ENCODE measurements at regions not wholly inside any gene's neighbourhood (a gene's known extent, or its start where the extent isn't known, plus 50 kb on each side); places are given as distances from the start of the nearest gene placed in this dataset.

DNA sequence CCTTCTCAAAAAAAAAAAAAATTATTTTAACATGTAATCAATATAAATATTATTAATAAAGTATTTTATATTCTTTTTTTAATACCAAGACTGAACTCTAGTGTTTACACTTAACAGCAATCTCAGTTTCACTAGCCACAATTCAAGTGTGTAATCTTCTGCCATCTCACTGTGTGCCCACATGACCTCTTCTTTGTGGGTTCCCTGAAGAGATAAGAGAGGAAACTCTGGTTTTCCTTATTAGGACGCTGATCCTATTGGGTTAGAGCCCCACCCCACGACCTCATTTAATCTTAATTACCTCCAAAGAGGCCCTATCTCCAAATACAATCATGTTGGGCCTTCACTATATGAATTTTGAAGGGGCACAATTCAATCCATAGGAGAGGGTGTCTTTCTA, 177.6 kb downstream of the STK31 start:
- H3K79me2 ChIP-seq (ENCODE audit: low read length): no peaks in the 10 kb centered on the region
- H4K20me1 ChIP-seq (ENCODE audit: insufficient read depth, low read depth, low read length): no peaks in the 10 kb centered on the region
- no peaks in the 10 kb centered on the region for H3K27me3 ChIP-seq (ENCODE audit: low read length)

DNA sequence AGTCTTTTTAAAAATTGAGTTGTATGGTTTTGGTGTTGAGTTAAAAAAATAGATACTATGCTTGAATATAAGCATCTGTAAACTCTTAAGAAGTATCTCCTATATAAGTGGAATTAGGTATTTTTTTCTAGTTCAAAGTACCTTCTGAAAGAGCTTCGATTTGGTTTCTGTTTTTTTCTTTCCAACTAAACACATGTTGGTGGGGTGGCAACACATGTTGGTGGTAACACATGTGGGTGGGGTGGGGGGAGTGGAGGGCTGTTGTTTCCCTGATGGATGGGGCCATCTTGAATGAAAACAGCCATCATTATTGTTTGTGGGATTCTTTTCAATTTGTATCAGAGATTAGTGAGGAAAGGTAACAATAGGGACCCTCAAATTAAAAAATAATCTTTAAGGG, 178.9 kb downstream of the STK31 start:
- no peaks in the 10 kb centered on the region for H3K4me1 ChIP-seq (ENCODE audit: low read length)
- H3K79me2 ChIP-seq (ENCODE audit: low read length): no peaks in the 10 kb centered on the region
- H3K9me2 ChIP-seq (replicated peaks; ENCODE audit: insufficient read depth, low read length): no peaks in the 10 kb centered on the region
- no peak overlapping the region for H2AFZ ChIP-seq (ENCODE audit: low read length)
- no peak overlapping the region for H3K4me3 ChIP-seq (ENCODE audit: low read length)
- no peaks in the 10 kb centered on the region for H3K9me3 ChIP-seq (ENCODE audit: low read length)
- DNase-seq: no peak
- H3K27me3 ChIP-seq (ENCODE audit: low read length): no peaks in the 10 kb centered on the region
- H3K9ac ChIP-seq (ENCODE audit: low read length): no peak overlapping the region
- no peaks in the 10 kb centered on the region for H3K36me3 ChIP-seq (ENCODE audit: insufficient read depth, low read length)
- H4K20me1 ChIP-seq (ENCODE audit: insufficient read depth, low read depth, low read length): no peaks in the 10 kb centered on the region
- H3K4me2 ChIP-seq (ENCODE audit: low read depth, low read length, poor library complexity, severe bottlenecking): no peak overlapping the region
- H3K27ac ChIP-seq (ENCODE audit: low read length): no peak overlapping the region

More for the DNA sequence above, 177.6 kb downstream of the STK31 start:
- Histone ChIP-seq H3K4me2 (ENCODE audit: low read depth, low read length, poor library complexity, severe bottlenecking) (no peak overlapping the region), H2AFZ (ENCODE audit: low read length) (no peak overlapping the region), H3K36me3 (ENCODE audit: insufficient read depth, low read length) (no peaks in the 10 kb centered on the region), H3K4me1 (ENCODE audit: low read length) (no peaks in the 10 kb centered on the region), H3K4me3 (ENCODE audit: low read length) (no peak overlapping the region), H3K9me2 (replicated peaks; ENCODE audit: insufficient read depth, low read length) (no peaks in the 10 kb centered on the region), H3K27ac (ENCODE audit: low read length) (no peak overlapping the region), H3K9me3 (ENCODE audit: low read length) (no peaks in the 10 kb centered on the region), H3K9ac (ENCODE audit: low read length) (no peak overlapping the region)
- no peak for DNase-seq

- H3K4me3 ChIP-seq (ENCODE audit: low read length): no peak overlapping the region
- DNase-seq: no peak
- H3K79me2 ChIP-seq (ENCODE audit: low read length): no peaks in the 10 kb centered on the region
- H3K9me3 ChIP-seq (ENCODE audit: low read length): no peaks in the 10 kb centered on the region
- no peaks in the 10 kb centered on the region for H3K4me1 ChIP-seq (ENCODE audit: low read length)
- H3K27ac ChIP-seq (ENCODE audit: low read length): no peak overlapping the region
- no peaks in the 10 kb centered on the region for H3K36me3 ChIP-seq (ENCODE audit: insufficient read depth, low read length)
- no peak overlapping the region for H2AFZ ChIP-seq (ENCODE audit: low read length)
- no peak overlapping the region for H3K4me2 ChIP-seq (ENCODE audit: low read depth, low read length, poor library complexity, severe bottlenecking)
- no peaks in the 10 kb centered on the region for H3K27me3 ChIP-seq (ENCODE audit: low read length)
- H3K9ac ChIP-seq (ENCODE audit: low read length): no peak overlapping the region
- H4K20me1 ChIP-seq (ENCODE audit: insufficient read depth, low read depth, low read length): no peaks in the 10 kb centered on the region
- no peaks in the 10 kb centered on the region for H3K9me2 ChIP-seq (replicated peaks; ENCODE audit: insufficient read depth, low read length)
Measured at GRCh38 chr7:23889566-23889965, 179.5 kb downstream of the STK31 start.

GRCh38 chr7:23892019-23892418, 182.0 kb downstream of the STK31 start:
- Histone ChIP-seq H3K36me3 (ENCODE audit: insufficient read depth, low read length) (no peaks in the 10 kb centered on the region), H4K20me1 (ENCODE audit: insufficient read depth, low read depth, low read length) (no peaks in the 10 kb centered on the region), H3K4me2 (ENCODE audit: low read depth, low read length, poor library complexity, severe bottlenecking) (no peak overlapping the region), H3K9me3 (ENCODE audit: low read length) (no peaks in the 10 kb centered on the region), H3K27ac (ENCODE audit: low read length) (no peak overlapping the region), H3K9me2 (replicated peaks; ENCODE audit: insufficient read depth, low read length) (no peaks in the 10 kb centered on the region), H3K4me1 (ENCODE audit: low read length) (no peaks in the 10 kb centered on the region), H2AFZ (ENCODE audit: low read length) (no peak overlapping the region), H3K9ac (ENCODE audit: low read length) (no peak overlapping the region), H3K4me3 (ENCODE audit: low read length) (no peak overlapping the region), H3K27me3 (ENCODE audit: low read length) (no peaks in the 10 kb centered on the region), H3K79me2 (ENCODE audit: low read length) (no peaks in the 10 kb centered on the region)
- DNase-seq: no peak

DNA sequence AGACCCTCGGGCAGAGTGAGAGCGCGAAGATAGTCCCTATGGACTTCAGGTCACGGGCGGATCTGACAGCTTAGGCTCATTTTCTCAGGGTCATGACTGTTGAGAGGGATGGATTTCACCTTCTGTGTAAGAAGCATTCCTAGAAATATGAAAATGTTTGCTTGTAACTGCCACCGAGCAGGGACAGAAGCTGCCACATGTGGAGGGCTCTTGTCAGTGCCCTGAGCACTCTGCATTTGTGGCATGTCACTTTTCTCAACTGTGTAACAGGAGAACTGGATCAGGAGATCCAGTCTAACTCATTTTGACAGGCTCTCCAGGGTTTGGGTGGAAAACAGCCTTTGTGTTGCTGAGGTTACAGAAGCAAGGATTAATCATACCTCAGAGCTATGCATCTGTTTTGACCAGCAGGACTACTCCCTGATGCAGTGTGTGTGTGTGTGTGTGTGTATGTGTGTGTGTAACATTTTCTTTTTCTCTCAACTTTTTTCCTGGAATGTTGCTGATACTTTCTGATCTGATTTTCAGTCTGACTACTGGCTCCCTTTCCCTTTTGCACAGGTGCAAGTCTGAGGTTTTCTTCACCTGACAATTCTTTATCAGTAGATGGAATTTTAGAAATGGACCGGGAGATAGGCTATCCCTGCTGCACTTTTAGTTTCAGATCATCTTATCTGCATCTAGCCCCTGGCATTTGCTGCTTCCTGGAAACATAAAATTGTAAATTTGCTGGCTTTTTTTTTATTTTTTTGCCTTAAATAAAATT, 183.3 kb downstream of the STK31 start:
- Histone ChIP-seq H4K20me1 (ENCODE audit: insufficient read depth, low read depth, low read length) (no peaks in the 10 kb centered on the region), H3K79me2 (ENCODE audit: low read length) (no peaks in the 10 kb centered on the region), H3K9me3 (ENCODE audit: low read length) (no peaks in the 10 kb centered on the region), H3K9me2 (replicated peaks; ENCODE audit: insufficient read depth, low read length) (no peaks in the 10 kb centered on the region), H3K27ac (ENCODE audit: low read length) (no peak overlapping the region), H2AFZ (ENCODE audit: low read length) (no peak overlapping the region), H3K36me3 (ENCODE audit: insufficient read depth, low read length) (no peaks in the 10 kb centered on the region), H3K4me1 (ENCODE audit: low read length) (no peaks in the 10 kb centered on the region), H3K4me3 (ENCODE audit: low read length) (no peak overlapping the region), H3K4me2 (ENCODE audit: low read depth, low read length, poor library complexity, severe bottlenecking) (no peak overlapping the region), H3K9ac (ENCODE audit: low read length) (no peak overlapping the region), H3K27me3 (ENCODE audit: low read length) (no peaks in the 10 kb centered on the region)
- DNase-seq: no peak

DNA sequence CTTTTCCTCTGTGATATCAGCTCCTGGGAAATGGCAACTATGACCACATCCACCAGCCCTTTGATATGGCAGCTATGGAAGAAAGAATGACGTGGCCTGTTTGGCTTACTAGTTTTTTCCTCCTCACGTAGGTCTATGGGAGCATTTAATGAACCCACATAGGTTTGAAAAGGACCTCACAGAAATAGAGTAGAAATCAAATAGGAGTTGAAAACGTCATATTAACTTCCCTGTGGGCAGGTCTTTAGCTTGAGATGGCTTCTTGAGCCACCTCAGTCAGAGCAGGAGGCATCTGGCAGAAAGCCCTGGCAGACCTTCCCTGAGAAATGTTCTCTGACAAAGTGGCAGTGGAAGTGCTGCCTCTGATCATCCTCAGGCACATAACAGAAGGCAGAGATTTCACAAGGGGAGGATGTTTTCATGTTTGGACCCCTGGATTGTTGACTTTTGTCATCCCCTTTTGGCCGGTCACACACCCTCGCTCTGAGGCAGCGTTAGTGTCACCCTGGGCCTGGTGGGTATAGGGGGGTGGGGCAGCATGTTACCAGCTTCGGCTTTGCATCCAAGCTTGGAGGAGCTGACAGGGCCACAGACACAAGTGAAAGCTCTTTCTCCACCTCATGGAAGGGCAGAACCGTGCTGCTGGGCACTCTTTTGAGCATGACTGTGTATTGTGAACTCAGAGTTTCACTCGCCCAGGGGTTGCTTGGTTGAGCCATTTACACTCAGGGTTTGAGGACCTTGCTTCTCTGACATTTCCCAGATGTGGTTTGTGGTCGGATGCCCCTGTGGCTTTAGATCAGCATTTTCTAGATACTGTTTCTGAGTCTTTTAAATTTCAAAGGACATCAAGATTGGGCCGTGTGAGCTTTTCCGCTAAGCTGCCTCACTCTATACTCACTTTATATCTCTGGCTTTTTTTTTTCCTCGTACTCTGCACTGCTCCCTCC, 184.2 kb downstream of the STK31 start:
- no peak overlapping the region for H2AFZ ChIP-seq (ENCODE audit: low read length)
- H3K27ac ChIP-seq (ENCODE audit: low read length): no peak overlapping the region
- H3K9me3 ChIP-seq (ENCODE audit: low read length): no peaks in the 10 kb centered on the region
- no peak overlapping the region for H3K4me3 ChIP-seq (ENCODE audit: low read length)
- no peaks in the 10 kb centered on the region for H4K20me1 ChIP-seq (ENCODE audit: insufficient read depth, low read depth, low read length)
- DNase-seq: no peak
- no peak overlapping the region for H3K4me2 ChIP-seq (ENCODE audit: low read depth, low read length, poor library complexity, severe bottlenecking)
- H3K9me2 ChIP-seq (replicated peaks; ENCODE audit: insufficient read depth, low read length): no peaks in the 10 kb centered on the region
- H3K27me3 ChIP-seq (ENCODE audit: low read length): no peaks in the 10 kb centered on the region
- H3K9ac ChIP-seq (ENCODE audit: low read length): no peak overlapping the region
- no peaks in the 10 kb centered on the region for H3K36me3 ChIP-seq (ENCODE audit: insufficient read depth, low read length)
- H3K4me1 ChIP-seq (ENCODE audit: low read length): no peaks in the 10 kb centered on the region
- H3K79me2 ChIP-seq (ENCODE audit: low read length): no peaks in the 10 kb centered on the region

DNA sequence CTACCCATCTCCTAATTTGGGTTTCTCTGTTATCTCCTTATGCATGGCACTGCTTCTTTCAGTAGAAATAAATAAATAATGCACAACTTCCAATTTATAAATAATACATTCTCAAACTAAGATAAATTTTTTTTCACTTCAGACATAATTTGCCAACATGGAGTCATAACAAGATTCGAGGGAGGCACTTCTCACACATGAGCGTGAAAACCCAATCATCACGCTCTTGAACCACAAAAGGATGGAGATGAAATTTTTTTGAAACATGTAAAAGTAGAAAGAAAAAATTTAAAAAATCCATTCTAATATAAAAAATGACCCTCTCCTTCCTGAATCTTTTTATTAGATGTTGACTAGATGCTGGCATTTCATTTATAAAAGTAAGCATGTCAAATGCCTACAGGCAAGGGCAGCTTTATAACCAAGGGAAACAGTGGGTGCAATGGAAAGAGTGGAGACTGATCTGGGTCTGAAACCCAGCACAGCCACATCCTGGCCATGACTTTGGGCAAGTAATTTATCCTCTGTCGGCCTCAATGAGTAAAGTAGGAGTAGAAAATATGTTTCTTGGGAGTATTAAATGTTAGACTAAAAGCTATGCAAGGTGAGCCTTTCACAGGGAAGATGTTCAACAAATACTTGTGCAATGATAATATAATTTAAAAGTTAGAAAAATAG, 185.0 kb downstream of the STK31 start:
- Histone ChIP-seq H3K36me3 (ENCODE audit: insufficient read depth, low read length) (no peaks in the 10 kb centered on the region), H3K9me3 (ENCODE audit: low read length) (no peaks in the 10 kb centered on the region), H3K4me3 (ENCODE audit: low read length) (no peak overlapping the region), H2AFZ (ENCODE audit: low read length) (no peak overlapping the region), H3K9me2 (replicated peaks; ENCODE audit: insufficient read depth, low read length) (no peaks in the 10 kb centered on the region), H3K4me2 (ENCODE audit: low read depth, low read length, poor library complexity, severe bottlenecking) (no peak overlapping the region), H3K9ac (ENCODE audit: low read length) (no peak overlapping the region), H3K79me2 (ENCODE audit: low read length) (no peaks in the 10 kb centered on the region), H4K20me1 (ENCODE audit: insufficient read depth, low read depth, low read length) (no peaks in the 10 kb centered on the region), H3K27me3 (ENCODE audit: low read length) (no peaks in the 10 kb centered on the region), H3K27ac (ENCODE audit: low read length) (no peak overlapping the region), H3K4me1 (ENCODE audit: low read length) (no peaks in the 10 kb centered on the region)
- no peak for DNase-seq

DNA sequence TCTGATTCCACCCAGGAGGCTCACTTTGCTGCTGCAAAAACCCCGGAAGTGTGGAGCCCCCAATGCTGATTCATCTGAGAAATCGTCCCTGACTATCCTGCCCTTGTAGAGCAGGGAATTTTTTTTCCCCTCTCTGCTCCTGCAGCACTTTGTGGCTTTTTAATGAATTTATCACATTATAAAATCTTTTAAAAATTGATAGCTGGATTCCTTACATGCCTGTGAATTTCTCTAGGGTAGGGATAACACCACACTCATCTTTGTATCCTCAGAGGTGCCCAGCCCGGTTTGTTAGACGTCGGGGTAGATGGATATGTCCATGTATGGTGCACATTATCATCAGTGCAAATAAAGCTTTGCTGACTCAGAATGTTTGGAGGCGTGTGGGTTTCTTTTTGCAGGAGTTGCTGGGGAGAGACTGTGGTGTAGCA, 185.7 kb downstream of the STK31 start:
- Histone ChIP-seq H3K9me3 (ENCODE audit: low read length) (no peaks in the 10 kb centered on the region), H4K20me1 (ENCODE audit: insufficient read depth, low read depth, low read length) (no peaks in the 10 kb centered on the region), H3K9ac (ENCODE audit: low read length) (no peak overlapping the region), H3K4me1 (ENCODE audit: low read length) (no peaks in the 10 kb centered on the region), H3K4me3 (ENCODE audit: low read length) (no peak overlapping the region), H3K27me3 (ENCODE audit: low read length) (no peaks in the 10 kb centered on the region), H3K36me3 (ENCODE audit: insufficient read depth, low read length) (no peaks in the 10 kb centered on the region), H3K4me2 (ENCODE audit: low read depth, low read length, poor library complexity, severe bottlenecking) (no peak overlapping the region), H2AFZ (ENCODE audit: low read length) (no peak overlapping the region), H3K27ac (ENCODE audit: low read length) (no peak overlapping the region), H3K79me2 (ENCODE audit: low read length) (no peaks in the 10 kb centered on the region), H3K9me2 (replicated peaks; ENCODE audit: insufficient read depth, low read length) (no peaks in the 10 kb centered on the region)
- DNase-seq: no peak

Measured in Karpas-422 (cell line).